Progenitor cell of endocrine pancreas (in vitro differentiated cells): ENCODE measurements at regions not wholly inside any gene's neighbourhood (a gene's known extent, or its start where the extent isn't known, plus 50 kb on each side); places are given as distances from the start of the nearest gene placed in this dataset.

Experiments
- DNase-seq: peaks from one replicate; pipeline ENCODE4 v3.0.0; 2021; ENCODE audit warnings: low spot score; ENCODE audit not compliant: unreplicated experiment
- H3K27ac Mint-ChIP-seq: 2 replicates; pipeline ENCODE4 v1.8.0; 2021; ENCODE audit warnings: mild to moderate bottlenecking, moderate library complexity, mixed read lengths
- H3K27me3 Mint-ChIP-seq: 2 replicates; pipeline ENCODE4 v1.8.0; 2021; ENCODE audit warnings: mixed read lengths
- H3K36me3 Mint-ChIP-seq: 2 replicates; pipeline ENCODE4 v1.8.0; 2022; ENCODE audit warnings: mixed read lengths; ENCODE audit not compliant: insufficient read depth
- H3K4me1 Mint-ChIP-seq: 2 replicates; pipeline ENCODE4 v1.8.0; 2021; ENCODE audit warnings: low read depth, mixed read lengths
- H3K4me3 Mint-ChIP-seq: 2 replicates; pipeline ENCODE4 v1.8.0; 2021; ENCODE audit warnings: low read depth, mild to moderate bottlenecking, moderate library complexity, mixed read lengths
- H3K9me3 Mint-ChIP-seq: 2 replicates; pipeline ENCODE4 v1.8.0; 2021; ENCODE audit warnings: low read depth, mixed read lengths
- CTCF ChIP-seq: fragments of 200-600 bp; sonication (generic); IDR thresholded peaks from one replicate; pipeline ENCODE4 v1.5.0; 2021; ENCODE audit warnings: antibody characterized with exemption, mild to moderate bottlenecking; ENCODE audit not compliant: unreplicated experiment

DNA sequence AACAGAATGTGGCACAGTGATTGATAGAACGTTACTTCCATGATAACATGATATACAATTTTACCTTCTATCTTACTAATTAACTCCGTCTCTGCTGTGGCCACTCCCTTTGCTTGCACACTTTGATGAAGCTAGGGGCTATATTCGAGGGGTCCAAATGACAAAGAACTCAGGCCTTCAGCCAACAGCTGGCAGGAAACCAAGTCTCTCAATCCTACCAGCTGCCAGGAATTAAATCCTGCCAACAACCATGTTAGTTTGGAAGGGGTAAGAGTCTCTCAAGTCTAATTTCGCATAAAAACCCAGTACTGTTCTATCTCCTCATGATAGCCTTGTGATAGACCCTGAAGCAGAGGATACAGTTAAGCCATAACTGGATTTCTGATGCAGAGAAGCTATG is 1122.9 kb upstream of the PCDH10 start:
- Mint-ChIP-seq H3K27ac (no peak overlapping the region), H3K9me3 (no peaks in the 10 kb centered on the region), H3K4me3 (no peak overlapping the region), H3K4me1 (no peaks in the 10 kb centered on the region), H3K27me3 (no peaks in the 10 kb centered on the region), H3K36me3 (no peaks in the 10 kb centered on the region)
- TF ChIP-seq CTCF: no peak
- DNase-seq: no peak

GRCh38 chr4:132026816-132027215 is 1122.3 kb upstream of the PCDH10 start:
- no peaks in the 10 kb centered on the region for H3K27me3 Mint-ChIP-seq
- DNase-seq: no peak

DNA sequence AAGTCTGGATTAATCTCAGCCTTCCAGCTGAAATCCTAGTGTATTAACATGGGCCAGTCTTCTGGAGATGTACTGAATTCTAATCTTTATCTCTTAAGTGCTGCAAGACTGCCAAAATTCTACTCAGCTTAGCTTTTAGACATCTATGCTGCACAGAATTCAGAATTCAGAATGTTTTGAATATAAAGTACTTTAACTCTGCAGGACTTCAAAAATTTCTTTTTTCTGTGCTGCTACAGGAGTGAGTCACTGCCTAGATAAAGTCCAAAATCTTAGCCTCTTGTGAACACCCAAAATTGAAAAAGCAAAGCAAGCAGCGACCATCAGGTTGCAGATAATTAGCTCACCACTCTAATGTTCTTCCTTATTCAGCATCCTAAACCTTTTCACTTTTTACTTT is 1092.6 kb upstream of the PCDH10 start:
- H3K4me3 Mint-ChIP-seq: no peak overlapping the region
- H3K36me3 Mint-ChIP-seq: no peaks in the 10 kb centered on the region
- no peak for TF ChIP-seq CTCF
- H3K4me1 Mint-ChIP-seq: no peaks in the 10 kb centered on the region
- H3K27ac Mint-ChIP-seq: no peak overlapping the region
- H3K9me3 Mint-ChIP-seq: peaks cover 15% of the 10 kb centered on the region
- DNase-seq: no peak
- H3K27me3 Mint-ChIP-seq: no peaks in the 10 kb centered on the region

More at GRCh38 chr4:132026816-132027215, 1122.3 kb upstream of the PCDH10 start:
- no peaks in the 10 kb centered on the region for H3K36me3 Mint-ChIP-seq
- H3K4me1 Mint-ChIP-seq: no peaks in the 10 kb centered on the region
- H3K4me3 Mint-ChIP-seq: no peak overlapping the region
- no peak overlapping the region for H3K27ac Mint-ChIP-seq
- TF ChIP-seq CTCF: no peak
- no peaks in the 10 kb centered on the region for H3K9me3 Mint-ChIP-seq

DNA sequence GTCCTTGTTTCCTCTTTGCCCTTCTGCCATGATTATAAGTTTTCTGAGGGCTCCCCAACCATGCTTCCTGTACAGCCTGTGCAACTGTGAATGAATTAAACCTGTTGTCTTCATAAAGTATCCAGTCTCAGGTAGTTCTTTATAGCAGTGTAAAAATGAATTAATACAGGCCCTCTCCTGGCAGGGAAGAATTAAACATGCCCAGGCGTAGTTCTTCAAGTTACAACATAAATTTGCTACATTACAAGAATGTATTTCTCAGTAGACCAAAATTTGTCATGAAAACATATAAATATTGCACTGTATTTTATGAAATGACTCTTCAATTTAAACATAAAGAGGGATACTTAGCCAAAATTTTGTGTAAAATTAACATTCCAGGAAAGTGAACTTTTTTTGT is 1089.9 kb upstream of the PCDH10 start:
- Mint-ChIP-seq H3K27ac (no peak overlapping the region), H3K27me3 (no peaks in the 10 kb centered on the region), H3K9me3 (peaks cover 21% of the 10 kb centered on the region), H3K4me1 (no peaks in the 10 kb centered on the region), H3K4me3 (no peak overlapping the region), H3K36me3 (no peaks in the 10 kb centered on the region)
- TF ChIP-seq CTCF: no peak
- no peak for DNase-seq

DNA sequence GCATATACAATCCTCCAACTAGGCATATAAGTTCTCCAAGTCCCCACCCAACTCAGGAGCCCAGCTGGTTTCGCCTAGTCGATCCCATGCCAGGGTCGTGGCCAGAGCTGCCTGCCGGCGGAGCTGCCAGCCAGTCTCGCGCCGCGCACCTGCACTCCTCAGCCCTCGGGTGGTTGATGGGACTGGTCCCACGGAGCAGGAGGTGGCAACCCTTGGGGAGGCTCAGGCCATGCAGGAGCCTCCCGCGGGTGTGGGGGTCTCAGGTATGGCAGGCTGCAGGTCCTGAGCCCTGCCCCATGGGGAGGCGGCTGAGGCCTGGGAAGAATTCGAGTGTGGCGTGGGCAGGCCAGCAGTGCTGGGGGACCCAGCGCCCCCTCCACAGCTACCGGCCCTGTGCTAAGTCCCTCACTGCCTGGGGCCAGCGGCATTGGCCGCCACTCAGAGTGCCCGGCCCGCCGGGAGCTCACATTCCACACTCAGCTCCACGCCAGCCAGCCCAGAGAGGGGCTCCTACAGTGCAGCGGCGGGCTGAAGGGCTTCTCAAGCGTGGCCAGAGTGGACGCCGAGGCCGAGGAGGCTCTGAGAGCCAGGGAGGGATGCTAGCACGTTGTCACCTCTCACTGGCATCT is 1086.4 kb upstream of the PCDH10 start:
- no peak overlapping the region for H3K4me3 Mint-ChIP-seq
- H3K36me3 Mint-ChIP-seq: no peaks in the 10 kb centered on the region
- TF ChIP-seq CTCF: no peak
- H3K4me1 Mint-ChIP-seq: no peaks in the 10 kb centered on the region
- no peaks in the 10 kb centered on the region for H3K27me3 Mint-ChIP-seq
- no peak overlapping the region for H3K27ac Mint-ChIP-seq
- peaks cover 15% of the 10 kb centered on the region for H3K9me3 Mint-ChIP-seq
- no peak for DNase-seq
